ENCODE measurements at regions not wholly inside any gene's neighbourhood (a gene's known extent, or its start where the extent isn't known, plus 50 kb on each side); places are given as distances from the start of the nearest gene placed in this dataset.

DNA sequence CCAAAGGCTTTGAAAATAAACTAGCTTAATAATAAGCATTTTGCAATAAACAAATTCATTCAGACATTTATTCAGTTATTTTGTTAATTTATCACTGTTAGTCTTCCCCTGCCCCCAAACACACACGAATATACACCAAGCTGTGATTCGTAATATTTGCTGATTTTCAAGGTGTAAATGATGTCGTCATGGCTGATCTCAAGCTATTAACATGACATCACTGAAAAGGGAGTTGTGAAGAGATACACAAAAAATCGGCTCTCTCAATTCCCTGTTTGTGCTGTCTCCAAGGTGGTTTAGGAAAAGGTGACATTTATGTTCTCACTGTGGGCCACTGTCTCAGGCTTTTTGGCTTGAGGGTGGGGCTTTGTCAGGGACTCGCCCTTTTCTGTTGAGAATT lies 413.3 kb downstream of the CDH9 start:
- no peaks in the 10 kb centered on the region for H3K9me3 ChIP-seq
- H3K4me1 ChIP-seq = no peaks in the 10 kb centered on the region
- no peak for ATAC-seq
- TF ChIP-seq CTCF (IDR thresholded peaks at IDR 0.05) = no peak
- no peak for DNase-seq
- no peaks in the 10 kb centered on the region for H3K36me3 ChIP-seq
- no peak overlapping the region for H3K27ac ChIP-seq
- H3K27me3 ChIP-seq = no peaks in the 10 kb centered on the region
- intact Hi-C loops (cut with DNase I) = no loop called here
- no peak overlapping the region for H3K4me3 ChIP-seq

DNA sequence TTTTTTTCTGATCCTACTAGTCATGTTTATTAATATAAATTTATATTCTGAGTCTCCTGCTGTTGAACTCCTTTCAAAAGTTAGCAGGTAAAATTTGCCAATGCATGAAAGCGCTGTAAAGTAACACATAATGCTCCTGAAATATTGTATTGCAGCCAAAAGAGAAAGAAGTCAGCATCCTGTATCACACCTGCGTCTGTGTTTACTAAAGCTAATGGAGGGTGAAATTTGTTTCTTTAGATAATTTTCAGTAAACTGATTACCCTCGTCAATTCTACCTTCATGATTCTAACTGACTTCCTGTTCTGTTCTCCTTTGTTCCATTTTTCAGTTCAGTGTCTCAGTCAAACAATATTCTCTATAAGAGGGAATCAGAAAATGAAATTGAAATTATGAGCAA lies 415.4 kb downstream of the CDH9 start:
- no peaks in the 10 kb centered on the region for H3K27me3 ChIP-seq
- H3K4me1 ChIP-seq = no peaks in the 10 kb centered on the region
- intact Hi-C loops (cut with DNase I) = no loop called here
- H3K36me3 ChIP-seq = no peaks in the 10 kb centered on the region
- no peaks in the 10 kb centered on the region for H3K9me3 ChIP-seq
- H3K4me3 ChIP-seq = no peak overlapping the region
- no peak for ATAC-seq
- no peak for DNase-seq
- no peak overlapping the region for H3K27ac ChIP-seq
- TF ChIP-seq CTCF (IDR thresholded peaks at IDR 0.05) = no peak

DNA sequence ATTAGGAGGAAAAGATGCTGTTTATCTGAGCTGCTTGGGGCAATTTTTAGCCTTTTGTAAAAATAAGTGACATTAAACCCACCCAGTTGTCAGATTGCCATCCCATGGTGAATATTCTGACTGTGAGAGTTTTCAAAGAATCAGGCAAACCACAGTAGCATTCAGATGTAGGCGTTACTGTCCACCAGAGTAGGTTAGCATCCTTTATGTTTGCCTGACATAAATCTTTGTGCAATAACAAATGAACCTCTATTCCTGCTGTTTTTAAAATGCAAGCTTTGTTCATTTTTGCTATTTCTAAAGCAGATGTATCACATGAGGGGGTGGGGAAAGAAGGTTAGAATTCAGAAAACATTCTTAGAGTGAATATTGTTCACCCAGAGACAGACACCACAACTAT lies 427.8 kb downstream of the CDH9 start:
- Histone ChIP-seq H3K27me3 (no peaks in the 10 kb centered on the region), H3K4me1 (no peaks in the 10 kb centered on the region), H3K9me3 (no peaks in the 10 kb centered on the region), H3K36me3 (no peaks in the 10 kb centered on the region), H3K27ac (no peak overlapping the region), H3K4me3 (no peak overlapping the region)
- DNase-seq = no peak
- no peak for TF ChIP-seq CTCF (IDR thresholded peaks at IDR 0.05)
- no peak for ATAC-seq
- intact Hi-C loops (cut with DNase I) = no loop called here

GRCh38 chr5:26601563-26601962 lies 436.8 kb downstream of the CDH9 start:
- TF ChIP-seq CTCF (IDR thresholded peaks at IDR 0.05) = no peak
- intact Hi-C loops (cut with DNase I) = no loop called here
- H3K4me1 ChIP-seq = no peaks in the 10 kb centered on the region
- H3K9me3 ChIP-seq = no peaks in the 10 kb centered on the region
- DNase-seq (no peak), ATAC-seq (no peak)
- H3K4me3 ChIP-seq = no peak overlapping the region
- no peaks in the 10 kb centered on the region for H3K36me3 ChIP-seq
- H3K27me3 ChIP-seq = no peaks in the 10 kb centered on the region
- no peak overlapping the region for H3K27ac ChIP-seq

DNA sequence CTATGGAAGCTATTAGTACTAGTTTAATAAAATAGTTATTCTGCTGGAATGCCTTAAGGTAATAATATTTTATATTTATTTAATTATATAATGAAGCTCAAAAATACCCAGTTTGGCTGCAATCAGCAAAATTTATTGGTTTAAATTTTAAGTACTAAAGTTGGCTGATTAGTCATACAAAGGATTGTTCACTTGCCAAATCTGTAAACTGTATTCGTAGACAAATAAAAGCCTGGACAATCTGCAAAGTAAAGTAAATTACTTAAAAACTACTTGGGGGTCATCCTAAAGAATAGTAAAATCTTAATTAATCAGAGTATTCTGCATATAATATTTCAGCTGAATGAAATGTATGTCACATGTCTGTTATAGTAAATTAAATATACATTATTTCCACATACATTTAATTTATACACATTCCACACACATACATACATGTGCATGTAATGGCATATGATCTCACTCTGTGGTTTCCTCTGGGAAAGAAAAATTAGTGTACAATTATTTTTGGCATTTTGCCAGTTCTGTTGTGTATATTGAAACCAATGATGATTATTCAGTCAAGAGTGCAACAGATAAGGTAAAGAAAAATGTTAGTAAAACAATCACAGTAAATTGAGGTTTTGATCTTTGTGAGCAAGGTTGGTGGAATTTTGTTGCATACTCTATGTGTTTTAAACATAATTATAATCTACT lies 455.9 kb downstream of the CDH9 start:
- H3K27ac ChIP-seq = no peak overlapping the region
- no peak overlapping the region for H3K4me3 ChIP-seq
- ATAC-seq (no peak), DNase-seq (no peak)
- no peak for TF ChIP-seq CTCF (IDR thresholded peaks at IDR 0.05)
- intact Hi-C loops (cut with DNase I) = no loop called here
- no peaks in the 10 kb centered on the region for H3K27me3 ChIP-seq
- no peaks in the 10 kb centered on the region for H3K4me1 ChIP-seq
- no peaks in the 10 kb centered on the region for H3K9me3 ChIP-seq
- H3K36me3 ChIP-seq = no peaks in the 10 kb centered on the region

DNA sequence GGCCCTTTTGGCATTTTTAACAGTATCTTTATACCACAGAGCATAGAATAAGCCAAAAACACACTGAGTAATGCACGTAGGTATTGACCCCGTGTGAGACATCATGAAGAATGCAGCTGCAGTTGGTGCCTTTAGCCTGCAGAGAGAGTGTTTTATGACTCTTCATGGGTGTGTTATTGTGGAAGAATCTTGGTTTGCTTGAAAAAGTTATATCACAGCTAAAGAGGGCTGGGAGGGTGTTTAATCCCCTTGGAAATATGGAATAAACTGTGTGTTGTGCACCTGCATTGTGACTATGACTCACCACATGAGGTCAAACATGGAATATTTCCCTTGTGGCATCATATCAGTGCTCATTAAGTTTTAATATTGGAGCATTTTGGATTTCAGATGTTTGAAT lies 458.7 kb downstream of the CDH9 start:
- no peak overlapping the region for H3K27ac ChIP-seq
- no peak overlapping the region for H3K4me3 ChIP-seq
- ATAC-seq (no peak), DNase-seq (no peak)
- no peaks in the 10 kb centered on the region for H3K27me3 ChIP-seq
- intact Hi-C loops (cut with DNase I) = no loop called here
- TF ChIP-seq CTCF (IDR thresholded peaks at IDR 0.05) = no peak
- no peaks in the 10 kb centered on the region for H3K4me1 ChIP-seq
- H3K9me3 ChIP-seq = no peaks in the 10 kb centered on the region
- H3K36me3 ChIP-seq = no peaks in the 10 kb centered on the region
